Left renal cortex interstitium (tissue), 4 donors: ENCODE measurements at regions not wholly inside any gene's neighbourhood (a gene's known extent, or its start where the extent isn't known, plus 50 kb on each side); places are given as distances from the start of the nearest gene placed in this dataset.

Experiments
- DNase-seq, 4 donors: peaks; one replicate each; pipeline ENCODE4 v3.0.0-alpha.2; 2013; ENCODE audit warnings: low read depth in 4 of 4, low spot score in 2 of 4, missing footprints in 1 of 4

DNA sequence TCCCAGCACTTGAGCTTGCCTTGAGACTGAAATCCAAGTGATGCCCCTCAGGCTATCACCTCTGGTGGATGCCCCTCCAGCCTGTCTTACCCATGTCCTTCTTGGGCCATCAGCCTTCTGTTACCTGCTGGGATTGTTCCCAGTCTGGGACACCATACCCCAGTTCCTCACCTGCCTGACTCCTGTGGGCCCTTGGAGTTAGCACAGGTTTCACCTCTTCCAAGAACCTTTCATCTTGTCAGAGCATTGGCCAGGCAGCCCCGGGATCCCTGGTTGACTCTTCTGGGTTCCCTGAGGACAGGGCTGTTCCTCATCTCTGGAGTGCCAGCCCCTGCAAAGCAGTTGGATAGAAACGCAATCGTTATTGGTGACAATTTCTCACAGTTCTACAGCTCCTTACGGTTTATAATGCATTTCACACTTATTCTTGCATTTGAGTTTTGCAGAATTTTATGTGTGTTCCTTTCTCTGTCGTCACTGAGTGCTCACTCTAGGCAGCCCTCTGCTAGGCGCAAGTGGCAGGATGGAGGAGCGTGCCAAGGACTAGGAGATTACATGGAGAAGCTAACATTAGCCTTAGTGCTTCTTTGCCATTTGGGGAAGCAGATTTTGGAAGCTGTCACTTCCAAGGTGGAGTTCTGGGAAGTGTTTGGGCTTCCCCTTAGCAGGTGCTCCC lies 139.7 kb downstream of the DDX1 start:
- no peak for DNase-seq

DNA sequence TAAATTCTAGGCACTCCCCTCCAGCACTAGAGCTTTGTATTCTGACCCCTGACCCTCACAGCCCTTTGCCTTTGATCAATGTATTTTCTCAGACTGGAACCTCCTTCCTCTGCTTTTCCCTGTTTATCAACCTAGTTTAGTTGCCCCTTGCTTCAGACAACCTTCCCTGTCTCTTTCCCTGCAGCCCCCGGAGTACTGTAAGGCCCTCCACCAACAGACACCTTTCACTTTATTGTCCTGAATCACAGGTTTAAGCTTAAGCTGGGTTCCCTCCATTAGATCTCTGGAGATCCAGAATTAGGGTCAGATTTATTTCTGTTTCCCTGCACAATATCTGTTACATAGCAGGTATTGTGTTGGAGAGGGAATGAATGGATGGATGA lies 140.2 kb downstream of the DDX1 start:
- no peak for DNase-seq

DNA sequence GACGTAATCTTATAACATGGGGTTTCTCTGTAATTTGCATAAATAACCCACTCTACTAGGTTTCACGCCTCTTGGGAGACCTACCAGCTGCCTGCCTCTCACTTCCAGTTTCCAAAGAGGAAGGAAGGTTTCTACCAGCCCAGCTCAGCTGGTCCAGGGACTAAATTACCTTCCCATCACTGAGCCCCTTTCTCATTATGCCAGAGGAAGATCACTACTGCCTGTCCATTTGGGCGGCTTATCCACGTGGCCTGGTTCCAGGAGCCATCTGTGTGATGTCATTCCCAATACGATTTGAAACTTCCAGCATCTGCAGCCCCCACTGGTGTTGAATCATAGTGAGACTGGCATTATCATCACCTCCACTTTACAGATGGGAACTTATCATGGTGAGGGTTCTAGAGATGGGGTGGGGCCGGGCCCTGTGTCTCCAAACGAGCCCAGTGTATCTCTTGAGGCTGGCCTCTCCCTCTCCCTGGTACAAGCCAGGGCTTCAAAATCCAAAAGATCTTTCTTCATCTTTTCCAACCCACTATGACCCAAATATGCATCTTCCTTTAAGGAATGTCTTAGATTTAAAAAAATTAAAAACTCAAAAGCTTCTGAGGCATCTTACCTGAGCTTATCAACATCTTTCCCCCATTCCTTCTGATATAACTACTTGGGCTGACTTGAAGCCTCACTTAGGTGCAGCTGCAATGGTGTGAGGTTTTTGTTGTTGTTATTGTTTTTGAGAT lies 140.8 kb downstream of the DDX1 start:
- DNase-seq: no peak

DNA sequence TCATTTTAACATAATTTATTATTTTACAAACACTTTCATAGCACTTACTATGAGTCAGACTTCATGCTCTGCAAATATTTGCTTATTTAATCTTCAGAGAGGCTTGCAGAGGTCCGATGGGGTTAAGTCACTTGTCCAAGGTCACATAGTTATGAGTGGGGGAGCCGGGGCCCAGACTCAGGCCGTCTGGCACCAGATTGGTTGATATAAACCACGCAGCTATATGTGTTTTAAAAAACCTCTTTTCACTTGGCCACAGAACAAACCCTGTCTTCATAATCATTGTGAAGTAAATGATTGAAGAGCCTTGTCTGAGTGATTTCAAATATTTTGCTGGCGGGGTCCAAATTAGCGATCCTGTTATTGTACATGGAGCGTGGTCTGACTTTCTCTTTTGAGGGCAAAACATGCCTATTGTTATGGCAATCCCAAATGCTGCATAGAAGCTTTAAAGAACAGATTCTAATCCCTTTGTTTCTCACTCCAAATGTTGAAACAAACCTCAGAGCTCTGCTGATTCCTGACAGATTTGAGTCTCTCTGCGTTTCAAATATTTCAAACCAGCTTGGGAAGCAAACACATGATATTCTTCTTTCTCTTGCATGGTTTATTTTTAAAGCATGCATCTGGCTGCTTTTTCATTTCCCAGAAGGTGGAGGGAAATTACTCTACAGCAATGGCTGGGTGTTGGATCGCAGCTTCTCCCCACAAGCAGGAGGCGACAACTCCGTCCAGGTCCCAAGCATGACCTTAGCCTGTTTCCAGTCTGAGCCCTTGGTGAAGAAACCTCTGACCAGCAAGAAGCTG lies 142.4 kb downstream of the DDX1 start:
- no peak for DNase-seq

DNA sequence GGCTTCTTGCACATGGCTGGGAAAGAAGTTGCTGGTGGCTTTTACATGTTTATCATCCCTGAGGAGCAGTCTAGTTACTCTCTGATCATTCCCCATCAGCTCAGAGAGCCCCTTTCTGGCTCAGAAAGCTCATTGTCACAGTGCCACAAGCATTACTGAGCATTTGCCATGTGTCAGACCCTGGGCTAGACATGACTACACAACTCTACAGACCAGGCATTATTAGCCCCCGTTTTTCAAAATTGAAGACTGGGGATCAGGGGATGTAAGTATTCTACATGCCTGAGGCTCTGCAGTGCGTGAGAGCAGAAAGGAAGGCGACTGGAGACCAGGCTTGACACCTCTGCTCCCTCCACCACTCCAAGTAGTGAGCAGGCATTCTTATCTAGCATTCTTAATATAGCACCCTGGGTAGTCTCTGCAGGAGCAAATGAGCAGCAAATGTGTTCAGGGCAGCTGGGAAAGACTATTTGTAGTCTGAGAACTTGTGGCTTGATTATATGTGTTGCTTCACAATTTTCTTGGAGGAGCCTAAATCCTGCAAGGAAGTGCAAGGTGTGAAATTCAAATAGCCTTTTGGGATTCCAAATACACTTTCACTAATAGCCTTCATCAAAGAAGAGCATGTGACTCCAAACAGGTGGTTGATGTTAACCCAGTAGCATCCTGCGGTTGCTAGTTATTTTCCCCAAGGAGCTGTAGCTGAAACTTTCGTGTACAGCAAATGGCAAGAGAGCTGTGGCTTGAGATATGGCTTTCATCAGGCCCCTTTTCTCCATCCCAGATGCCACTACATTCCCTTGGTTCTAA lies 143.2 kb downstream of the DDX1 start:
- DNase-seq: no peak

DNA sequence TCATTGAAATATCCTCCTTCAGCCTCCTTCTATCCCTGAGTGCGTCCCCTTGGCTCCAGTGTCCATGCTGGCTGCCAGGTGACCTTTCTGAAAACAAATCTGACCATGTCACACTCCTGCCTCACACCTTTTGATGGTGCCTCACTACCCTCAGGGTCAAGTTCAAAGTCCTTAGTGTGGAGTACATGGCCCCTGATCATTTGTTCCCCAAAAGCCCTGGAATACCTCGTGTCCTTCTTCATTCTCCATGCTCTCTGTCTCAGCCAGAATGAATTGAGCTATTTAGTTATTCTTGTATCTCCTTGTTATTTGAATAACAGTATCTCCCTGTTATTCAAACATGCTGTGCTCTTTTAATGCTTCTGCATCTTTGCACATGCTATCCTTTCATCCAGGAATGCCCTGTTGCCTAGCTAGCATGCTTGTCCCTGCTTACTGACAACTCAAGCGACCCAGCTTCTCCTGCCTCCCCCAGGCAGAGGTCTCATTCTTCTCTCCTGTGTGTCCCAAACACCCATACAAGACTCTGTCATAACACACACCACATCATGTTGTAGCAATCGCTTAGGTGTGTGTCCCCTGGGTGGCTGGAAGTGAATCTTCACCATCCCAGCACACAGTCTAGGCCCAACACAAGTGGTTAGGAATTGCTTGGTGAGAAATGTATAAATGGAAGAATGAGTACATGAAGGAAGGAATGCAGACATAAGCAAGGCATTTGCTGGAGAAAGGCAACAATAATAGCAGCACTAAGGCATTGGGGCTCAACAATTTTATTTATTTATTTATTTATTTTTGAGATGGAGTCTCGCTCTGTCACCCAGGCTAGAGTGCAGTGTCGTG lies 144.0 kb downstream of the DDX1 start:
- DNase-seq: no peak

DNA sequence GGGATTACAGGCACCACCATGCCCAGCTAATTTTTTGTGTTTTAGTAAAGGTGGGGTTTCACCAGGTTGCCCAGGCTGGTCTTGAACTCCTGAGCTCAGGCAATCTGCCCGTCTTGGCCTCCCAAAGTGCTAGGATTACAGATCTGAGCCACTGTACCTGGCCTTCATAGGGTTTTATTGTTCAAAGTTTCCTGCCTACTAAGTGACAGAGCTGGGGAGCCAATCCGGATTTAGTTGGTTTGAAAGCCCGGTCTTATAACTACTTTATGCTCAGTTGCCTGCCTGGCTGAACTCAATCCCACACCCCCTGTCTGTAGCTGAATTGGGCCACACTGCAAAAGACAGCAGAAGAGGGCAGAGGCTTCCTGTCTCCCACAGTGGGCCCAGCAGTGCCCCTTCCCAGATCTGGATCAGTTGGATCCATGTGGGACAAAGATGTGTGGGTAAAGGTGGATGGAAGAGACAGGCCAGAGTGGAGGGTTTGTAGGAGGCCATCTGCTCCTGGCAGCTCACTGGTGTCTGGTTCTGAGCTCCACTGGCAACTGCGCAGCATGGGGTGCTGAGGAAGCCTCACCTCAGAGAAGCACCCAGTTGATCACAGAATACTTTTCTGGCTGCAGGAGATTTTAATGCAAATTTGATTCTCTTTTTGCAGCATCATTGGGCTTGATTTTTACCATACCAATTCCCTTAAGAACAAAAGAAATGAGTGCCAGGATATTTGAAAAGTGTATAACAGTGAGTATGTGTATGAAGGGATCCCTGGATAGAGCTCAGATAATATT lies 144.9 kb downstream of the DDX1 start:
- DNase-seq: no peak

DNA sequence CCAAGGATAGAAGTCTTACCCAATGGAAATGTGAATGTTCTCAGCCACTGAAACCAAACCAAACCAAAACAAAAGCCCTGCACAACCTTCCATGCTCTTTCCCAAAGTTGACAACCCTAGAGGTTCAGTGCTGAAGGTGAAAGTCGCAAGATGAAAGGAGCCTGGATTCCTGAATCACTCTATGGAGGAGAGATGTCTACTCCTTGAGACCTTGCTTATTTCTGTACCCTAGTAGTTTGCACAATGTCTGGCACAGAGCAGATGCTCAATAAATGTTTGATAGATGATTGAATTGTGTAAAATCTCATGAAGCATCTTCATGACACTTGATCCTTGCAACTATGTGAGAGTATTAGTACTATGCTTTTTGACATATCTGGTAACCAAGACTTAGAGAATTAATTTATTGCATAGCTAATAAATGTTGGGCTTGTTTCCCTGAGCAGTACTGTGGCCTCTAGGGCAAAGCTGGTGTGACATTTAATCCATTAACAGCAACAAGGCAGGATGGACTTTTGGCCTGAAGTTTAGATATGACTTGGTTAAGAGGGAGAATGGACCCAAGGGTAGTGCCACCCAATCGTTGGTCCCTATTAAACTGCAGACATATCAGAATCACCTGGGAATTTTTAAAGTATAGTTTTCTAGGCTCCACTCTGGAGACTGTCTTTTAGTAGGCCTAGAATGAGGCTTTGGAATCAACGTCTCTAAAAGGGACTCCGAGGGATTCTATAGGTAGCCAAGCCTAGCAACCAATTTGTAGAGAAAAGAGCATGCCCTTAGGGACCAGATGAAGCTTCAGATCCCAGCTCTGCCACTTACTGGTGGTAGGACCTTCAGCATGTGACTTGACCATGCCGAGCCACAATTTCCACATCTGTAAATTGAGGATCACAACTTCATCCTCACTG lies 145.9 kb downstream of the DDX1 start:
- DNase-seq: no peak

DNA sequence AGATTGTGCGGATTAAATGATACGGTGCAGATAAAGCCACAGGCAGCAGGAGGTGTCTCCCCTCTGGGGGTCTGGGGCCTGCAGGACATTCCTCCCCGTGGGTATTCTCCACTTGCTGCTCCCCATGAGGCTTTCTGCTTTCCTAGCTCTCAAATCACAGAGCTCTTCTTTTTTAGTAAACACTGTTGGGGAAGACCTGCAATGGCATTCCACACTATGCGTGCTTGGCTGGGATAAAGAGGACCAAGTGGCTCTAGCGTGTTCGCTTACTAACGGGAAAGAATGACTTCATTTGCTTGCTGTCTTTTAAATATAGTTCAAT lies 146.5 kb downstream of the DDX1 start:
- no peak for DNase-seq

DNA sequence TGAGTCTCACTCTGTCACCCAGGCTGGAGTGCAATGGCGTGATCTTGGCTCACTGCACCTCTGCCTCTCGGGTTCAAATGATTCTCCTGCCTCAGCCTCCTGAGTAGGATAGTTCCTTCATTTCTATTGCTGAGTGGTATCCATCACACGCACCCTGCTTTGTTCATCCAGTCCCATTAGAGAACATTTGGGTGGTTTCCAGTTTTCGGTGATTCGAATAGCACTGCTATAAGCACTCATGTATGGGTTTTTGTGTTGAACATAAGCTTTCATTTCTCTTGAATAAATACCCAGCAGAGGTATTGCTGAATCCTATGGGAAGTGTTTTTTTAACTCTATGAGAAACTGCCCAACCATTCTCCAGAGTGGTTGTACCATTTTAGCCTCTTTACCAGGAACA lies 147.3 kb downstream of the DDX1 start:
- no peak for DNase-seq

DNA sequence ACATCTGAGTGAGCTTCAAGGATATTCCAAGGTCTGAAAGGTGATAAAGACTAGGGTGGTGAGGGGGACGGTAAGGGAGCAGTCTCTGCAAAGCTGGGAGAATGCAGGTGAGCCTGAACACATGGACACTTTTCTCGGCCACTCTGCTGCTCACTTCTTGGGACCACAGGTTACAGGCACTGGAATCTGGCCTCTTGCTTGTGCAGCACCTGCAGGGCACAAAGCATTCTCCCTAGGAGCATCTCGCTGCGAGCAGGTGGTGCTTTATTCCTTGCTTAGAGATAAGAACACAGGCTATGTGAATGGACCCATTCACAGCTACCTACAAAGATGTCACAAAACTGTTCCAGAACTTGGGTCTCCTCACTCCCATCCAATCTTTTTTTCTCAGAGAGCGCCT lies 153.2 kb downstream of the DDX1 start:
- no peak for DNase-seq

DNA sequence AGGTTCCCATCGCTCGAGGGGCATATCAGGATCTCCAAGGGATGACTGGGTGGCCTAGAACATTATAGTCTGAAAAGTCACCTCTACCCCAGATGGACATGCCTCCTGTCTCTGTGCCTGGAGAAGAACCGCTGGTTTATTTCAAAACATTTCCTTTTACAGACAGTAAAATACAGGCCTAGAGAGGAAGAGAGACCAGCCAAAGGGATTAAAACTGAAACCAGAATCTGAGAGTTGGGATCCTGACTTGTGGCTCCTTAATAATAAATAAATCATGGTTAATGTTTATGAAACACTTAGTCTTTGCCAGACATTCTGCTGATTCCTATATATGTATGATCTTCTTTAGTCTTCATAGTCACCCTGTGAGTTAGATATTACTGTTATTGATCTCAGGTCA lies 153.7 kb downstream of the DDX1 start:
- no peak for DNase-seq

DNA sequence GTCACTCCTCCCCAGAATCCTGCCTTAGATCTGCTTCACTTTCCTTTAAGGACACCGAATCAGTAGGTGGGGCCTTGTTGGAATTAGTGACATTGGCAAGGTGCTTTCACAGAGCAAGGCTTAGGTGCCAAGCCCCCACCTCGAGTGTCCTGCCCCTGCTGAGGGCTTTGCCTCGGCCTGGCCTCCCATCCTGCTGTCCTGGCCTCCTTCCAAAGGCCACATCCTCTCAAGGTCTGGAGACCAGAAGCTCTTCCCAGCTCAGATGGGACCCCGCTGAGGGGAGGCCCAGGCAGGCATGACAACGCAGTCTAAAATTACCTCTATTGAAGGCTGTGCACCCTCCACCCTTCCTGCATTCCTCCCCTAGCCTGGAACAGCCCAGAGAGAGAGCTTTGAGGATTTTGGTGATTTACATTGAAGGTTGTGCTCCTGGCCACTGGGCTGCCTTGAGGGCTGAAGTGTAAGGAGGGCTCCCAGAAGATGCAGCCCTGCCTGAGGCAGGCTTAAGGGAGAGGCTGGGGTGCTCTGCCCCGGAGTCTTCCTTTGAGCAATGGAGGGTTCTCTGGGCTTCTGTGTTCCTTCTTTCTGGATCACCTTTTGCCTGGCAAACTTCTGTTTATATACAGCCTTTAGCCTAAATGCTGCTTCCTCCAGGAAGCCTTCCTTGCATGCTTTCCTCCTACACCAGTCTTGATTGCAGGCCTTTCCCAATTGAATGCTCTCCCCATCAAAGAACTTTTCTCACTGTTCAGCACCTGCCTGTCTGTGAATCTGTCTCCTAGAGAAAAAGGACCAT lies 154.4 kb downstream of the DDX1 start:
- no peak for DNase-seq

DNA sequence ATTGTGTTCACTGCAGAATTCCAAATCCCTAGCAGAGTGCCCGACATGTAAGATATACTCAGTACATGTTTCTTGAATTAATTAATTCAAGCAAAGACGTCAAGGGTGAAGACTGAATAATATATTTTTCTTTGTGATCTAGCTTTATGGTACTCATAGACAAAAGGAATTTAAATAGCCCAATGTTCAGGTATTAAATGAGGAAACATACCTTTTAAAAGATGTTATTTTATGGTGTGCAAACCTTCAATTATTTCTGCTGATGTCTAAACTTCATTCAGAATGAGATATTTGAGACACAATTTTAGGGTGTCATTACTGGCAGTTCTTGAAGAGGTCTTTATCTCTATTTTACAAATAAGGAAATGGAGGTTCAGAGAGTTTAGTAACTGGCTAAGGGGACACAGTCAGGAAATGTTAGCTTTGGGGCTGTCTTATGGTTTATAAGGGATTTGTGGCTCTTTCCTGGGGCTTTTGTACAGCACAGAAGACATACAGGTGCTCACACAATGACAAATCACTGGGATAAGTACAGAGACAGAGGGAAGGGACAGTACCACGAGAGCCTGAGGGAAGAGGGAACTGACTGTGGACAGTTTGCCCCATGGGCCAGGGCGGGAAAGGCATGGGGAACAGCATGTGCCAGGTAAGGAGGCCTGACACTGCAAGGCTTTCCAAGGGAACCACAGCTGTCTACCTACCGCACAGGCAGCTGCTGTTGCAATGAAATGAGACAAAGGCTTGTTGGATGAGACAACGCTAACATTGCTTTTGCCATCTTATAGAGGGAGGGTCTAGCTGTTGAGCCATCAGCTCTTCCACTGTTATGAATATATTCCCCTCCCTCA lies 155.3 kb downstream of the DDX1 start:
- no peak for DNase-seq

DNA sequence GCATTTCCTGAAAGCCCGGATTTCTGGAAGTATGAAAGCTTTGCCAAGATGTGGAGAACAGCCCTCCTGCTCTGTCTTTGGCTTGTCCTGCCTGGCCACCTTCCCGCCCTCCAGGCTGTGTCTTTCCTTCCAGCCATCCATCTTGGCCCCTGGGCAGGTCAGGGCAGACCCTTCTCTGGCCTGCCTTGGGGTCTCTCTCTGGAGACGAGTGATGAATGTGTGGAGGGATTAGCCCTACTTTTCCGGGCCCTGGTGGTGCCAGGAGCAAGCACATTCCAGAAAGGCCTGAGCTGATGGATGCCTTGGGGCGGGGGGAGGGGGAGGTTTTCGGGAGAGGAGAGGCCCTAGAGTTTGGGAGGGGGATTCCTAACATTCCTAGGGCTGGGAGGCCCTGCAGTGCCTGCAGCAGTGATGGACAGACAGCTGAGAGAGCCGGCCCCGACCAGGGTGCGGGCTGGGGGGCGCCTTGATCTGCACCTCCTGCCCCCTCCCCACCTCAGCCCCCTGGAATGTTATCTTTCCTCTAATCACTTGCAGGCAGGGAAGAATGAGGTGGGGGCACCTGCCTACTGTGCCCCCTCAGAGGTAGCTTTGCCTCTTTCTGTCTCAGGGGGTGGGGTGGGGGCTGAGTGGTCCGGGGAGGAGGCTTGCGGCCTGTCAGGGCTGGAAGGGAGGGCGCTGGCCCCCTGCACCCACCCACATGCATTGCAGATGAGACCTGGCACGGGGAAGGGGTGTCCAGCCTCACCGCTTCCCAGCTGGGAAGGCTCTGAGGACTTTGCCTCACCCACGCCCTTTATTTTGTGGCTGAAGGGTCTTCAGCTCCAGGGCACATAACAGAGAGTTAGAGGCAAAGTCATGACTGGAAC lies 156.2 kb downstream of the DDX1 start:
- no peak for DNase-seq
